ENCODE measurements at regions not wholly inside any gene's neighbourhood (a gene's known extent, or its start where the extent isn't known, plus 50 kb on each side); places are given as distances from the start of the nearest gene placed in this dataset.
A peak's percentile ranks its signal among the peaks of the same experiment; 100 is the strongest.

- DNase-seq = peak; percentile 3 to 67
- no TSS peak for BruUV-seq (replicated peaks)
- ChIA-PET POLR2A (ENCODE audit: unreplicated experiment) (no interaction called here), CTCF (interaction anchor here (0.6 kb wide), 1 partner anchor 1853 kb away, joined by 3 read pairs; no protein-coding TSS in a partner anchor)
- Histone ChIP-seq H3F3A (ENCODE audit: insufficient read depth, low read depth) (peaks cover 15% of the 10 kb centered on the region; the same call in 1 of the 2 replicates), H3K4me2 (peak overlapping the region; percentile 27; the same call in 1 of the 2 replicates), H3K79me2 (ENCODE audit: low read depth) (no peaks in the 10 kb centered on the region), H3K27ac (peak overlapping the region; percentile 58), H3K4me3 (no peak overlapping the region), H3K9me3 (ENCODE audit: insufficient read depth, low read depth) (peaks cover 8% of the 10 kb centered on the region; the same call in 1 of the 2 replicates), H3K4me1 (replicated peaks; ENCODE audit: insufficient read depth) (peaks cover 31% of the 10 kb centered on the region), H3K36me3 (ENCODE audit: low read depth) (no peaks in the 10 kb centered on the region), H2AFZ (peak overlapping the region; percentile 25; the same call in 1 of the 2 replicates), H3K9me2 (ENCODE audit: insufficient read depth) (no peaks in the 10 kb centered on the region), H3K27me3 (ENCODE audit: insufficient read depth, low read depth) (no peaks in the 10 kb centered on the region), H4K20me1 (ENCODE audit: insufficient read depth) (no peaks in the 10 kb centered on the region)
- intact Hi-C loops (cut with micrococcal nuclease; ENCODE audit: unreplicated experiment) = no loop called here
- TF ChIP-seq EZH2 (IDR thresholded peaks at IDR 0.05; ENCODE audit: low read depth) (no peak), CTCF (conservative IDR thresholded peaks at IDR 0.05) (no peak)
Measured at GRCh38 chr7:80287400-80288174, 153.0 kb downstream of the GNAI1 start.

- H3K79me2 ChIP-seq (ENCODE audit: low read depth) = no peaks in the 10 kb centered on the region
- no TSS peak for BruUV-seq (replicated peaks)
- H3K27me3 ChIP-seq (ENCODE audit: insufficient read depth, low read depth) = no peaks in the 10 kb centered on the region
- ChIA-PET CTCF (no interaction called here), POLR2A (ENCODE audit: unreplicated experiment) (no interaction called here)
- no peaks in the 10 kb centered on the region for H4K20me1 ChIP-seq (ENCODE audit: insufficient read depth)
- peaks cover 1% of the 10 kb centered on the region; the same call in 1 of the 2 replicates for H3K9me2 ChIP-seq (ENCODE audit: insufficient read depth)
- peaks cover 31% of the 10 kb centered on the region for H3K4me1 ChIP-seq (replicated peaks; ENCODE audit: insufficient read depth)
- peaks cover 8% of the 10 kb centered on the region; the same call in 1 of the 2 replicates for H3K9me3 ChIP-seq (ENCODE audit: insufficient read depth, low read depth)
- H3K4me3 ChIP-seq = no peak overlapping the region
- no peak overlapping the region for H3K27ac ChIP-seq
- intact Hi-C loops (cut with micrococcal nuclease; ENCODE audit: unreplicated experiment) = no loop called here
- DNase-seq = no peak
- H3F3A ChIP-seq (ENCODE audit: insufficient read depth, low read depth) = peaks cover 15% of the 10 kb centered on the region; the same call in 1 of the 2 replicates
- H3K36me3 ChIP-seq (ENCODE audit: low read depth) = no peaks in the 10 kb centered on the region
- TF ChIP-seq EZH2 (IDR thresholded peaks at IDR 0.05; ENCODE audit: low read depth) = no peak
- TF ChIP-seq CTCF (conservative IDR thresholded peaks at IDR 0.05) = no peak
- no peak overlapping the region for H3K4me2 ChIP-seq
- H2AFZ ChIP-seq = no peak overlapping the region
Measured at GRCh38 chr7:80286611-80287010, 152.0 kb downstream of the GNAI1 start.

- H3K4me2 ChIP-seq = no peak overlapping the region
Measured at GRCh38 chr7:80284855-80285254, 150.2 kb downstream of the GNAI1 start.

More at GRCh38 chr7:80284855-80285254, 150.2 kb downstream of the GNAI1 start:
- DNase-seq = no peak
- Histone ChIP-seq H4K20me1 (ENCODE audit: insufficient read depth) (no peaks in the 10 kb centered on the region), H3K36me3 (ENCODE audit: low read depth) (no peaks in the 10 kb centered on the region), H3K4me3 (no peak overlapping the region), H3K9me3 (ENCODE audit: insufficient read depth, low read depth) (0 out of 2 replicates have a peak, but pooled peaks cover under 1% of the 10 kb centered on the region), H3K4me1 (replicated peaks; ENCODE audit: insufficient read depth) (peaks cover 29% of the 10 kb centered on the region), H2AFZ (no peak overlapping the region), H3K27ac (no peak overlapping the region), H3K79me2 (ENCODE audit: low read depth) (no peaks in the 10 kb centered on the region), H3K27me3 (ENCODE audit: insufficient read depth, low read depth) (no peaks in the 10 kb centered on the region), H3F3A (ENCODE audit: insufficient read depth, low read depth) (peaks cover 15% of the 10 kb centered on the region; the same call in 1 of the 2 replicates), H3K9me2 (ENCODE audit: insufficient read depth) (peaks cover 3% of the 10 kb centered on the region; the same call in 1 of the 2 replicates)
- TF ChIP-seq EZH2 (IDR thresholded peaks at IDR 0.05; ENCODE audit: low read depth) (no peak), CTCF (conservative IDR thresholded peaks at IDR 0.05) (no peak)
- BruUV-seq (replicated peaks) = no TSS peak
- CTCF ChIA-PET = no interaction called here
- intact Hi-C loops (cut with micrococcal nuclease; ENCODE audit: unreplicated experiment) = no loop called here
- POLR2A ChIA-PET (ENCODE audit: unreplicated experiment) = no interaction called here

Data from PC-9 (cell line).